HG03460 (cell line): ENCODE measurements at regions not wholly inside any gene's neighbourhood (a gene's known extent, or its start where the extent isn't known, plus 50 kb on each side); places are given as distances from the start of the nearest gene placed in this dataset.
A peak's percentile ranks its signal among the peaks of the same experiment; 100 is the strongest.
"Not testable (repeated sequence)": the region's sequence is repeated elsewhere in the genome, so short reads cannot be mapped to it uniquely, and the experiment has no call there.

Experiments used
- ATAC-seq: cut with Tn5 transposase; IDR thresholded peaks from one replicate; pipeline ENCODE4 v1.9.1; 2021; ENCODE audit not compliant: unreplicated experiment

GRCh38 chr11:60592601-60593000 is 77.4 kb downstream of the MS4A13 start:
- no peak for ATAC-seq

GRCh38 chr11:60594998-60595642 is 79.9 kb downstream of the MS4A13 start:
- no peak for ATAC-seq

- ATAC-seq: no peak
Measured at GRCh38 chr11:60607483-60607882, 91.9 kb upstream of the MS4A8 start.

GRCh38 chr11:60609632-60610031 is 89.8 kb upstream of the MS4A8 start:
- ATAC-seq: no peak

GRCh38 chr11:60610702-60611101 is 88.7 kb upstream of the MS4A8 start:
- no peak for ATAC-seq

GRCh38 chr11:60615497-60615896 is 83.9 kb upstream of the MS4A8 start:
- no peak for ATAC-seq

- not testable (repeated sequence) for ATAC-seq
Measured at GRCh38 chr11:60621940-60622339, 77.5 kb upstream of the MS4A8 start.

GRCh38 chr11:60622776-60623175 is 76.6 kb upstream of the MS4A8 start:
- not testable (repeated sequence) for ATAC-seq

GRCh38 chr11:60625262-60625661 is 74.2 kb upstream of the MS4A8 start:
- ATAC-seq: no peak

- no peak for ATAC-seq
Measured at GRCh38 chr11:60629399-60629798, 70.0 kb upstream of the MS4A8 start.

GRCh38 chr11:60631944-60632343 is 67.5 kb upstream of the MS4A8 start:
- no peak for ATAC-seq

- ATAC-seq: peak; percentile 58
Measured at GRCh38 chr11:60633645-60634044, 65.8 kb upstream of the MS4A8 start.

- peak; percentile 36 for ATAC-seq
Measured at GRCh38 chr11:60634126-60634525, 65.3 kb upstream of the MS4A8 start.

- no peak for ATAC-seq
Measured at GRCh38 chr11:60641940-60642339, 57.5 kb upstream of the MS4A8 start.

- ATAC-seq: no peak
Measured at GRCh38 chr11:60647087-60647486, 52.3 kb upstream of the MS4A8 start.
